Hepatocyte (in vitro differentiated cells): ENCODE measurements at regions not wholly inside any gene's neighbourhood (a gene's known extent, or its start where the extent isn't known, plus 50 kb on each side); places are given as distances from the start of the nearest gene placed in this dataset.

ENCODE experiments used
- EZH2 ChIP-seq: fragments of 200-600 bp; sonication (generic); IDR thresholded peaks from 2 replicates; pipeline ENCODE4 v1.6.1; 2016; ENCODE audit warnings: antibody characterized with exemption, mild to moderate bottlenecking, borderline replicate concordance
- EZH2phosphoT487 ChIP-seq: fragments of 200-600 bp; sonication (generic); IDR thresholded peaks from one replicate; pipeline ENCODE4 v1.6.1; 2018; ENCODE audit warnings: antibody characterized with exemption, mild to moderate bottlenecking, low read depth, moderate library complexity; ENCODE audit not compliant: unreplicated experiment, severe bottlenecking
- TF ChIP-seq, protein P1 (sequence below): fragments of 200-600 bp; sonication (generic); IDR thresholded peaks from 2 replicates; pipeline ENCODE4 v1.5.1; 2016; ENCODE audit warnings: antibody characterized with exemption, mild to moderate bottlenecking; ENCODE audit not compliant: poor library complexity

DNA sequence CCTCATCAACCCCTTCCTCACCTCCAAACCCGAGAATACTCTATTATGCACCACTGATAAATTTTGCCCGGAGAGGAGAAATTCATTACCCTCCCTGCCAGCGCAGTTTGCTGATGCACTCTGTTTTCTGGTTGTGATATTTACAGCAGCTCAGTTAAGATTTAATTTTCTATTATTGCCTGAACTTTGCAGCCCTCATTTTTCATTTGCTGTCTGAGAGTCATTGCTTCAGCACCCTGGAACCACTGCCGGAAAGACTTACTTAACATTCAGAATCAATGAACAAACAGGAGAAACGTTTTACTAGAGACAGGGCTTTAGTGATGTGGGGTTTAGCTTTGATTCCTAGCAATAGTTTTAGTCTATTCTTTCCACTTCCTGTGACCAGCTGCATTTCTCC is 56.7 kb upstream of the MAMDC2 start:
- TF ChIP-seq, protein P1, sequence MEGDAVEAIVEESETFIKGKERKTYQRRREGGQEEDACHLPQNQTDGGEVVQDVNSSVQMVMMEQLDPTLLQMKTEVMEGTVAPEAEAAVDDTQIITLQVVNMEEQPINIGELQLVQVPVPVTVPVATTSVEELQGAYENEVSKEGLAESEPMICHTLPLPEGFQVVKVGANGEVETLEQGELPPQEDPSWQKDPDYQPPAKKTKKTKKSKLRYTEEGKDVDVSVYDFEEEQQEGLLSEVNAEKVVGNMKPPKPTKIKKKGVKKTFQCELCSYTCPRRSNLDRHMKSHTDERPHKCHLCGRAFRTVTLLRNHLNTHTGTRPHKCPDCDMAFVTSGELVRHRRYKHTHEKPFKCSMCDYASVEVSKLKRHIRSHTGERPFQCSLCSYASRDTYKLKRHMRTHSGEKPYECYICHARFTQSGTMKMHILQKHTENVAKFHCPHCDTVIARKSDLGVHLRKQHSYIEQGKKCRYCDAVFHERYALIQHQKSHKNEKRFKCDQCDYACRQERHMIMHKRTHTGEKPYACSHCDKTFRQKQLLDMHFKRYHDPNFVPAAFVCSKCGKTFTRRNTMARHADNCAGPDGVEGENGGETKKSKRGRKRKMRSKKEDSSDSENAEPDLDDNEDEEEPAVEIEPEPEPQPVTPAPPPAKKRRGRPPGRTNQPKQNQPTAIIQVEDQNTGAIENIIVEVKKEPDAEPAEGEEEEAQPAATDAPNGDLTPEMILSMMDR = no peak
- TF ChIP-seq EZH2phosphoT487 (no peak), EZH2 (no peak)
